ENCODE measurements at regions not wholly inside any gene's neighbourhood (a gene's known extent, or its start where the extent isn't known, plus 50 kb on each side); places are given as distances from the start of the nearest gene placed in this dataset.
"Not testable (repeated sequence)": the region's sequence is repeated elsewhere in the genome, so short reads cannot be mapped to it uniquely, and the experiment has no call there.

DNA sequence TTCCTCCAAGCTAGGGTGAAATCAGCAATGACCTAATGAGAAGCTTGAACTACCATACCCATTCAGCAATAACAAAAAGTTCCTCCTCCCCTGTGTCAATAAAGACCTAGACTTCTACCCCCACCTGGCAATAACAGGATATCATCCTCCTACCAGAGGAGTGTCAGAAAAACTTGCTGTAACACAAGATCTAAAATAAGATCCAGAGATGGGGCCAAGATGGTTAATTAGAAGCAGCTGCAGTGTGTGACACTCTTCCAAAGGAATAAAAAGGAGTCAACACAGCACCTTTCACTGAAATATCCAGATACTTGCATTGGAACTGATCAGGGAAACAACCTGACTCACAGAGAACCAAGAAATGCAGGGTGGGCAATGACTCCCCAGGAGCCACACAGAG is 84.4 kb upstream of the ARHGAP42 start:
- Histone ChIP-seq H3K27ac (ENCODE audit: low read depth, low read length) (no peak overlapping the region), H3K27me3 (ENCODE audit: insufficient read depth, low read length) (no peaks in the 10 kb centered on the region), H3K4me1 (ENCODE audit: insufficient read depth, low read length) (no peaks in the 10 kb centered on the region), H3K9me3 (ENCODE audit: control insufficient read depth in 1 of 2, low read length in 2 of 2) (no peaks in the 10 kb centered on the region), H3K4me3 (ENCODE audit: low read length in 2 of 2) (no peak overlapping the region), H3K36me3 (ENCODE audit: insufficient read depth, low read length) (no peaks in the 10 kb centered on the region)
- peaks cover 0 to 19% (median 6%) of the 10 kb centered on the region in 8 donors for H3K9me3 Mint-ChIP-seq
- ChIA-PET CTCF (ENCODE audit: partially characterized antibody) (no interaction called here), POLR2A (ENCODE audit: partially characterized antibody) (no interaction called here)
- no peak overlapping the region for H3K27ac Mint-ChIP-seq
- no peaks in the 10 kb centered on the region for H3K36me3 Mint-ChIP-seq
- intact Hi-C loops (cut with micrococcal nuclease) = no loop called here
- H3K27me3 Mint-ChIP-seq = no peaks in the 10 kb centered on the region
- no peak for DNase-seq
- H3K4me1 Mint-ChIP-seq = no peaks in the 10 kb centered on the region
- H3K4me3 Mint-ChIP-seq = no peak overlapping the region

DNA sequence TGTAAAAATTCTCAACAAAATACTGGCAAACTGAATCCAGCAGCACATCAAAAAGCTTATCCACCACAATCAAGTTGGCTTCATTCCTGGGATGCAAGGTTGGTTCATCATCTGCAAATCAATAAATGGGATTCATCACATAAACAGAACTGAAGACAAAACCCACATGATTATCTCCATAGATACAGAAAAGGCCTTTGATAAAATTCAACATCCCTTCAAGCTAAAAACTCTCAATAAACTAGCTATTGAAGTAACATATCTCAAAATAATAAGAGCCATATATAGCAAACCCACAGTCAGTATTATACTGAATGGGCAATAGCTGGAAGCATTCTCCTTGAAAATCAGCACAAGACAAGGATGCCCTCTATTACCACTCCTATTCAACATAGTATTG is 79.3 kb upstream of the ARHGAP42 start:
- H3K4me3 ChIP-seq (ENCODE audit: low read length in 2 of 2); H3K36me3 Mint-ChIP-seq; H3K27ac Mint-ChIP-seq; POLR2A ChIA-PET (ENCODE audit: partially characterized antibody); H3K27me3 Mint-ChIP-seq; DNase-seq; H3K27ac ChIP-seq (ENCODE audit: low read depth, low read length); H3K9me3 ChIP-seq (ENCODE audit: control insufficient read depth in 1 of 2, low read length in 2 of 2); H3K4me3 Mint-ChIP-seq; intact Hi-C loops (cut with micrococcal nuclease); H3K27me3 ChIP-seq (ENCODE audit: insufficient read depth, low read length); H3K36me3 ChIP-seq (ENCODE audit: insufficient read depth, low read length); H3K4me1 ChIP-seq (ENCODE audit: insufficient read depth, low read length); CTCF ChIA-PET (ENCODE audit: partially characterized antibody); H3K4me1 Mint-ChIP-seq: not testable (repeated sequence)
- peaks cover 0 to 21% (median 12%) of the 10 kb centered on the region in 8 donors for H3K9me3 Mint-ChIP-seq

DNA sequence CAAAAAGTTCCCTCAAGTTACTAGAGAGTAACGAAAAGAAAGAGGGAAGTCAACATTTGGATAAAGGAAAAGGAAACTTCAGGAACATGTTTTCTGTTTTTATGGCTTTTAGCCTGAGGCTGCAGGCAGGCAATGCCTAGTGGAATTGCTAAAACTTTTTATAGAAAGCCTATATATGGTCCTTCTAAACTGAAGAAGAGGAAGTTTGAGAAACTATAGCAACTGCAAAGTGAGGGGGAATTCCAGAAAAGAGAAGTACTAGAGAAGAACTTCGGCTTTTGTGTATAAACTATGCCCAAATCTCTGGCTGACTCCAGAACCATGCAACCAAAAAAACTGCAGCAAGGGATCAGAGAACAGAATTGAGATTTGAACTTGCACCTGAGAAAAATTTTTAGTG is 74.3 kb upstream of the ARHGAP42 start:
- Histone ChIP-seq H3K4me1 (ENCODE audit: insufficient read depth, low read length) (no peaks in the 10 kb centered on the region), H3K36me3 (ENCODE audit: insufficient read depth, low read length) (no peaks in the 10 kb centered on the region), H3K9me3 (ENCODE audit: control insufficient read depth in 1 of 2, low read length in 2 of 2) (no peaks in the 10 kb centered on the region), H3K27me3 (ENCODE audit: insufficient read depth, low read length) (no peaks in the 10 kb centered on the region), H3K27ac (ENCODE audit: low read depth, low read length) (no peak overlapping the region), H3K4me3 (ENCODE audit: low read length in 2 of 2) (no peak overlapping the region)
- intact Hi-C loops (cut with micrococcal nuclease) = no loop called here
- H3K4me3 Mint-ChIP-seq = no peak overlapping the region
- H3K9me3 Mint-ChIP-seq = peaks cover 0 to 14% (median 9%) of the 10 kb centered on the region in 8 donors
- CTCF ChIA-PET (ENCODE audit: partially characterized antibody) = no interaction called here
- H3K36me3 Mint-ChIP-seq = no peaks in the 10 kb centered on the region
- H3K27me3 Mint-ChIP-seq = no peaks in the 10 kb centered on the region
- H3K4me1 Mint-ChIP-seq = no peaks in the 10 kb centered on the region
- no peak for DNase-seq
- POLR2A ChIA-PET (ENCODE audit: partially characterized antibody) = no interaction called here
- H3K27ac Mint-ChIP-seq = no peak overlapping the region

DNA sequence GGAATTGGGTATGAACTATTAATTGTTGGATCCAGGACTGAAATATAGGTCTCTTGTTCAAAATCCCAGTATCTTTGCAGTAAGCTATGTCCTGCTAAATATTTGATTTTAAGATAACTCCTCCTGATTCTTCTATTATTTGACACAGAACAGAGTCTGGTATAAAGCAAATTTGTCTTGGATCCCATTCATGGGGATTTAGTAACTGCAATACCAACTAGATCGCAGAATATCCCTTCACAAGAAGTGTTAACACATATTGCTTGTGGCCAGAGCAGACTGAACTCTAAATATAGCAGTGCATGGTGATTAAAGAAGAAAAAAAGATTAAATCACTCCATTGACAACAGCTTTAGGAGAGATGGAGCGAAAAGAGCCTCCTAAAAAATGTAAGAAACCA is 68.2 kb upstream of the ARHGAP42 start:
- H3K27me3 ChIP-seq (ENCODE audit: insufficient read depth, low read length) = no peaks in the 10 kb centered on the region
- Mint-ChIP-seq H3K9me3 (peaks cover 4 to 37% (median 21%) of the 10 kb centered on the region in 8 donors), H3K4me3 (no peak overlapping the region), H3K36me3 (no peaks in the 10 kb centered on the region), H3K27me3 (no peaks in the 10 kb centered on the region), H3K27ac (no peak overlapping the region), H3K4me1 (no peaks in the 10 kb centered on the region)
- no peak overlapping the region for H3K4me3 ChIP-seq (ENCODE audit: low read length in 2 of 2)
- ChIA-PET CTCF (ENCODE audit: partially characterized antibody) (no interaction called here), POLR2A (ENCODE audit: partially characterized antibody) (no interaction called here)
- no peak for DNase-seq
- no peaks in the 10 kb centered on the region for H3K4me1 ChIP-seq (ENCODE audit: insufficient read depth, low read length)
- H3K9me3 ChIP-seq (ENCODE audit: control insufficient read depth in 1 of 2, low read length in 2 of 2) = peaks cover 0 to 11% of the 10 kb centered on the region in 2 donors
- H3K36me3 ChIP-seq (ENCODE audit: insufficient read depth, low read length) = no peaks in the 10 kb centered on the region
- no peak overlapping the region for H3K27ac ChIP-seq (ENCODE audit: low read depth, low read length)
- intact Hi-C loops (cut with micrococcal nuclease) = no loop called here

DNA sequence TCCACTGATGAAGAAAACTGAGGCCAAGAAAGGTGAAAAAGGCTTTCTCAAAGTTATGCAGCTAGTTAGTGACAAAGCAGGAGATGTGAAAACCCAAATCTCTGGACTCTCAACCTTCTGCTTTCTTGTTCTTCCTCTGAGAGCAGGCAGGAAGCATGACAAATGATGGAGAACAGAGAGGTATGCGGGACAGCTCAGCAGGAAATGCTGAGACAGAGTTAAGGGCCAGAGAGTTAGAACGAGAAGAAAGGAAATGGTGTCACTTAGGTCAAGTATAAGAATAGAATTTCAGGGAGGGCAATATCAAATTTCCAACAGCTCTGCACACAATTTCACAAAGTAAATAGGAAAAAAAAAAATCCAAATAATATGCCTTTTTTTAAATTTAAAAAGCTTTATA is 67.6 kb upstream of the ARHGAP42 start:
- no peaks in the 10 kb centered on the region for H3K4me1 ChIP-seq (ENCODE audit: insufficient read depth, low read length)
- no peak for DNase-seq
- H3K27me3 ChIP-seq (ENCODE audit: insufficient read depth, low read length) = no peaks in the 10 kb centered on the region
- POLR2A ChIA-PET (ENCODE audit: partially characterized antibody) = no interaction called here
- no peak overlapping the region for H3K4me3 ChIP-seq (ENCODE audit: low read length in 2 of 2)
- no peak overlapping the region for H3K27ac ChIP-seq (ENCODE audit: low read depth, low read length)
- intact Hi-C loops (cut with micrococcal nuclease) = no loop called here
- Mint-ChIP-seq H3K4me3 (no peak overlapping the region), H3K36me3 (no peaks in the 10 kb centered on the region), H3K9me3 (peaks cover 4 to 43% (median 22%) of the 10 kb centered on the region in 8 donors), H3K4me1 (no peaks in the 10 kb centered on the region), H3K27me3 (no peaks in the 10 kb centered on the region), H3K27ac (no peak overlapping the region)
- CTCF ChIA-PET (ENCODE audit: partially characterized antibody) = no interaction called here
- H3K36me3 ChIP-seq (ENCODE audit: insufficient read depth, low read length) = no peaks in the 10 kb centered on the region
- H3K9me3 ChIP-seq (ENCODE audit: control insufficient read depth in 1 of 2, low read length in 2 of 2) = peaks cover 0 to 11% of the 10 kb centered on the region in 2 donors

DNA sequence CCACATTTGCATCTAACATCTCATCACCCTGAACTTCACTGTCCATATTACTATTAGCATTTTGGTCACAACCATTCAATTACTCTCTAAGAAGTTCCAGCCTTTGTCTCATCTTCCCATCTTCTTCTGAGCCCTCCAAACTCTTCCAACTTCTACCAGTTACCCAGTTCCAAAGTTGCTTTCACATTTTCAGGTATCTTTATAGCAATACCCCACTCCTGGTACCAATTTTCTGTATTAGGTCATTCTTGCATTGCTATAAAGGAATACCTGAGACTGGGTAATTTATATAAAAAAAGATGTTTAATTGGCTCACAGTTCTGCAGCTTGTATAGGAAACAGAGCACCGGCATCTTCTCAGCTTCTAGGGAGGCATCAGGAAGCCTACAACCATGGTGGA is 64.7 kb upstream of the ARHGAP42 start:
- DNase-seq = no peak
- Mint-ChIP-seq H3K4me3 (no peak overlapping the region), H3K9me3 (peaks cover 4 to 37% (median 26%) of the 10 kb centered on the region in 8 donors), H3K36me3 (no peaks in the 10 kb centered on the region), H3K4me1 (no peaks in the 10 kb centered on the region), H3K27ac (no peak overlapping the region), H3K27me3 (no peaks in the 10 kb centered on the region)
- ChIA-PET POLR2A (ENCODE audit: partially characterized antibody) (no interaction called here), CTCF (ENCODE audit: partially characterized antibody) (no interaction called here)
- Histone ChIP-seq H3K9me3 (ENCODE audit: control insufficient read depth in 1 of 2, low read length in 2 of 2) (peaks cover 0 to 11% of the 10 kb centered on the region in 2 donors), H3K27ac (ENCODE audit: low read depth, low read length) (no peak overlapping the region), H3K4me1 (ENCODE audit: insufficient read depth, low read length) (no peaks in the 10 kb centered on the region), H3K27me3 (ENCODE audit: insufficient read depth, low read length) (no peaks in the 10 kb centered on the region), H3K4me3 (ENCODE audit: low read length in 2 of 2) (no peak overlapping the region), H3K36me3 (ENCODE audit: insufficient read depth, low read length) (no peaks in the 10 kb centered on the region)
- intact Hi-C loops (cut with micrococcal nuclease) = no loop called here

DNA sequence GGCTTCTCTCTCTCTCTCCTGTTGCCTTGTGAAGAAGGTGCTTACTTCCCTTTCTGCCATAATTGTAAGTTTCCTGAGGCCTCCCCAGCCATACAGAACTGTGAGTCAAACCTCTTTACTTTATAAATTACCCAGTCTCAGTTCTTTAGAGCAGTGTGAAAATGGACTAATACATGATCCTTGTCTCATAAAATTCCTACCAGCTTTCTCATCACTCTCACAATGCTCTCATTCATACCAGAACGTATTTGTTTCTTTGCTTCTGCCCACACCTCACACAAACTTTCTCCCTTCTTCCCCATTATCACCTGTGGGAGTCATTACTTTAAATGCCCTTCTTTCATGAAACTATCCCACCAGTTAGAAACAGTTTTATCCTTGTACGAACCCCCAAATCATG is 62.7 kb upstream of the ARHGAP42 start:
- H3K27ac Mint-ChIP-seq = no peak overlapping the region
- H3K4me1 Mint-ChIP-seq = no peaks in the 10 kb centered on the region
- H3K4me3 ChIP-seq (ENCODE audit: low read length in 2 of 2) = no peak overlapping the region
- ChIA-PET CTCF (ENCODE audit: partially characterized antibody) (no interaction called here), POLR2A (ENCODE audit: partially characterized antibody) (no interaction called here)
- no peak overlapping the region for H3K27ac ChIP-seq (ENCODE audit: low read depth, low read length)
- no peak for DNase-seq
- H3K4me3 Mint-ChIP-seq = no peak overlapping the region
- H3K36me3 ChIP-seq (ENCODE audit: insufficient read depth, low read length) = no peaks in the 10 kb centered on the region
- H3K27me3 ChIP-seq (ENCODE audit: insufficient read depth, low read length) = no peaks in the 10 kb centered on the region
- H3K9me3 ChIP-seq (ENCODE audit: control insufficient read depth in 1 of 2, low read length in 2 of 2) = peaks cover 0 to 11% of the 10 kb centered on the region in 2 donors
- H3K9me3 Mint-ChIP-seq = peaks cover 4 to 35% (median 27%) of the 10 kb centered on the region in 8 donors
- intact Hi-C loops (cut with micrococcal nuclease) = no loop called here
- no peaks in the 10 kb centered on the region for H3K4me1 ChIP-seq (ENCODE audit: insufficient read depth, low read length)
- H3K36me3 Mint-ChIP-seq = no peaks in the 10 kb centered on the region
- H3K27me3 Mint-ChIP-seq = no peaks in the 10 kb centered on the region

DNA sequence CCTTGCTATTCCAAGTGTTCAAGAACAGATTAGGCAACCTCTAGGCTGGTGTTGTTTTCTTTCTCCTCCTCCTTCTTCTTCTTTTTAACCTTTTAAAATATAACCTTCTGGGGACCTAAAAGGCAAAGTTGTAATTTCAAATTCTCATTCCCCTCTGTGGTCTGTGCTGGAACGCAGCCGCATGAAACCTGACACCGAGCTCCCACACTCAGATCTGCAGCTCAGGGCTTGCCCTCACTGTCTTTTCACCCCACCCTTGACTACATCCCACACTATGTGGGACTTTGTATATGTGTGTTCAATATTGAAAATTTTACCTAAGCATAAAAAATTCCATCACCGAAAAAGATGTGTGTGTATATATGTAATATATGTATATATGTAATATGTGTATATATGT is 62.0 kb upstream of the ARHGAP42 start:
- intact Hi-C loops (cut with micrococcal nuclease) = no loop called here
- H3K9me3 Mint-ChIP-seq = peaks cover 4 to 33% (median 27%) of the 10 kb centered on the region in 8 donors
- CTCF ChIA-PET (ENCODE audit: partially characterized antibody) = interaction anchor here (0.6 kb wide), 1 partner anchor 1919 kb away, joined by 4 read pairs; no protein-coding TSS in a partner anchor

More for the DNA sequence above, 62.0 kb upstream of the ARHGAP42 start:
- H3K36me3 ChIP-seq (ENCODE audit: insufficient read depth, low read length) = no peaks in the 10 kb centered on the region
- H3K27me3 ChIP-seq (ENCODE audit: insufficient read depth, low read length) = no peaks in the 10 kb centered on the region
- no peak overlapping the region for H3K4me3 ChIP-seq (ENCODE audit: low read length in 2 of 2)
- H3K9me3 ChIP-seq (ENCODE audit: control insufficient read depth in 1 of 2, low read length in 2 of 2) = peaks cover 0 to 11% of the 10 kb centered on the region in 2 donors
- no peak for DNase-seq
- H3K4me1 Mint-ChIP-seq = no peaks in the 10 kb centered on the region
- no peak overlapping the region for H3K27ac Mint-ChIP-seq
- H3K27ac ChIP-seq (ENCODE audit: low read depth, low read length) = no peak overlapping the region
- no peak overlapping the region for H3K4me3 Mint-ChIP-seq
- POLR2A ChIA-PET (ENCODE audit: partially characterized antibody) = no interaction called here
- no peaks in the 10 kb centered on the region for H3K4me1 ChIP-seq (ENCODE audit: insufficient read depth, low read length)
- H3K27me3 Mint-ChIP-seq = no peaks in the 10 kb centered on the region
- no peaks in the 10 kb centered on the region for H3K36me3 Mint-ChIP-seq
